Immature natural killer cell (primary cell): ENCODE measurements at regions not wholly inside any gene's neighbourhood (a gene's known extent, or its start where the extent isn't known, plus 50 kb on each side); places are given as distances from the start of the nearest gene placed in this dataset.
"Not testable (repeated sequence)": the region's sequence is repeated elsewhere in the genome, so short reads cannot be mapped to it uniquely, and the experiment has no call there.

Source experiments
- DNase-seq, 3 donors: peaks; one replicate each; pipeline ENCODE4 v3.0.0; 2022; ENCODE audit warnings: mixed read lengths in 1 of 3
- H3K27ac Mint-ChIP-seq, 6 donors: one replicate each; pipeline ENCODE4 v1.8.0; 2020; ENCODE audit warnings: mixed read lengths in 6 of 6, mild to moderate bottlenecking in 5 of 6, inconsistent platforms in 4 of 6, moderate library complexity in 3 of 6
- H3K27me3 Mint-ChIP-seq, 3 donors: one replicate each; pipeline ENCODE4 v1.8.0; 2020 to 2021; ENCODE audit warnings: low read depth in 3 of 3, mild to moderate bottlenecking in 3 of 3, mixed read lengths in 3 of 3, moderate library complexity in 3 of 3, inconsistent platforms in 1 of 3
- H3K36me3 Mint-ChIP-seq, 3 donors: one replicate each; pipeline ENCODE4 v1.8.0; 2020; ENCODE audit warnings: mixed read lengths in 3 of 3, inconsistent platforms in 2 of 3, mild to moderate bottlenecking in 2 of 3
- H3K4me1 Mint-ChIP-seq, 2 donors: one replicate each; pipeline ENCODE4 v1.8.0; 2020; ENCODE audit warnings: inconsistent platforms in 2 of 2, mild to moderate bottlenecking in 2 of 2, mixed read lengths in 2 of 2, moderate library complexity in 1 of 2
- H3K4me3 Mint-ChIP-seq, 5 donors: one replicate each; pipeline ENCODE4 v1.8.0; 2020; ENCODE audit warnings: mild to moderate bottlenecking in 5 of 5, mixed read lengths in 5 of 5, inconsistent platforms in 3 of 5, moderate library complexity in 3 of 5
- H3K9me3 Mint-ChIP-seq, 6 donors: one replicate each; pipeline ENCODE4 v1.8.0; 2020; ENCODE audit warnings: mild to moderate bottlenecking in 6 of 6, mixed read lengths in 6 of 6, inconsistent platforms in 4 of 6, moderate library complexity in 3 of 6

- no peaks in the 10 kb centered on the region for H3K36me3 Mint-ChIP-seq
- H3K4me3 Mint-ChIP-seq = no peak overlapping the region
- no peaks in the 10 kb centered on the region for H3K9me3 Mint-ChIP-seq
- H3K4me1 Mint-ChIP-seq = no peaks in the 10 kb centered on the region
- no peaks in the 10 kb centered on the region for H3K27me3 Mint-ChIP-seq
- no peak for DNase-seq
- H3K27ac Mint-ChIP-seq = no peak overlapping the region
These were observed 62.4 kb upstream of the WDR11 start for GRCh38 chr10:120788771-120789170.

GRCh38 chr10:120789303-120790203 is 61.6 kb upstream of the WDR11 start:
- Mint-ChIP-seq H3K9me3 (no peaks in the 10 kb centered on the region), H3K27me3 (no peaks in the 10 kb centered on the region), H3K4me3 (no peak overlapping the region), H3K27ac (no peak overlapping the region), H3K36me3 (no peaks in the 10 kb centered on the region), H3K4me1 (no peaks in the 10 kb centered on the region)
- DNase-seq = no peak

GRCh38 chr10:120791316-120791715 is 59.8 kb upstream of the WDR11 start:
- Mint-ChIP-seq H3K4me1 (no peaks in the 10 kb centered on the region), H3K27ac (no peak overlapping the region), H3K9me3 (no peaks in the 10 kb centered on the region), H3K4me3 (no peak overlapping the region), H3K27me3 (no peaks in the 10 kb centered on the region), H3K36me3 (no peaks in the 10 kb centered on the region)
- DNase-seq = no peak

GRCh38 chr10:120793088-120793487 is 58.1 kb upstream of the WDR11 start:
- no peaks in the 10 kb centered on the region for H3K27me3 Mint-ChIP-seq
- H3K4me1 Mint-ChIP-seq = no peaks in the 10 kb centered on the region
- no peaks in the 10 kb centered on the region for H3K9me3 Mint-ChIP-seq
- H3K4me3 Mint-ChIP-seq = no peak overlapping the region
- DNase-seq = no peak
- H3K27ac Mint-ChIP-seq = no peak overlapping the region
- H3K36me3 Mint-ChIP-seq = no peaks in the 10 kb centered on the region

- H3K4me3 Mint-ChIP-seq = no peak overlapping the region
- H3K36me3 Mint-ChIP-seq = no peaks in the 10 kb centered on the region
- H3K4me1 Mint-ChIP-seq = no peaks in the 10 kb centered on the region
- no peaks in the 10 kb centered on the region for H3K27me3 Mint-ChIP-seq
- H3K27ac Mint-ChIP-seq = no peak overlapping the region
- DNase-seq = no peak
- no peaks in the 10 kb centered on the region for H3K9me3 Mint-ChIP-seq
These were observed 56.8 kb upstream of the WDR11 start for GRCh38 chr10:120794390-120794789.

- not testable (repeated sequence) for H3K27ac Mint-ChIP-seq, H3K9me3 Mint-ChIP-seq, H3K36me3 Mint-ChIP-seq, H3K27me3 Mint-ChIP-seq, H3K4me3 Mint-ChIP-seq, H3K4me1 Mint-ChIP-seq, DNase-seq
These were observed 52.9 kb upstream of the WDR11 start for GRCh38 chr10:120798276-120798675.

GRCh38 chr10:120799849-120800248 is 51.3 kb upstream of the WDR11 start:
- H3K9me3 Mint-ChIP-seq = no peaks in the 10 kb centered on the region
- H3K4me3 Mint-ChIP-seq = no peak overlapping the region
- no peaks in the 10 kb centered on the region for H3K36me3 Mint-ChIP-seq
- H3K4me1 Mint-ChIP-seq = no peaks in the 10 kb centered on the region
- no peak overlapping the region for H3K27ac Mint-ChIP-seq
- H3K27me3 Mint-ChIP-seq = peaks cover 0 to 4% (median 0%) of the 10 kb centered on the region in 3 donors
- DNase-seq = no peak

- Mint-ChIP-seq H3K36me3 (no peaks in the 10 kb centered on the region), H3K27ac (no peak overlapping the region), H3K27me3 (peaks cover 0 to 4% (median 0%) of the 10 kb centered on the region in 3 donors), H3K9me3 (no peaks in the 10 kb centered on the region), H3K4me1 (no peaks in the 10 kb centered on the region), H3K4me3 (no peak overlapping the region)
- no peak for DNase-seq
These were observed 50.4 kb upstream of the WDR11 start for GRCh38 chr10:120800528-120801323.
